Anterior cingulate cortex (tissue), 58 donors: ENCODE measurements at regions not wholly inside any gene's neighbourhood (a gene's known extent, or its start where the extent isn't known, plus 50 kb on each side); places are given as distances from the start of the nearest gene placed in this dataset.

ENCODE experiments used
- DNase-seq, 58 donors: peaks; one replicate each; lab custom pipeline; 2025; lab: John Stamatoyannopoulos, UW

- no peak for DNase-seq
Observed at GRCh38 chr6:2563635-2564034, 187.1 kb downstream of the MYLK4 start.

- no peak for DNase-seq
Observed at GRCh38 chr6:2562721-2563451, 187.8 kb downstream of the MYLK4 start.

GRCh38 chr6:2560917-2561698, 189.6 kb downstream of the MYLK4 start:
- peak in 9 of 58 donors; percentile 1 to 19 (median 2) for DNase-seq

- DNase-seq: no peak
Observed at GRCh38 chr6:2560140-2560818, 190.4 kb downstream of the MYLK4 start.

GRCh38 chr6:2558861-2559801, 191.6 kb downstream of the MYLK4 start:
- no peak for DNase-seq

- DNase-seq: no peak
Observed at GRCh38 chr6:2558098-2558680, 192.5 kb downstream of the MYLK4 start.

GRCh38 chr6:2557181-2557720, 193.5 kb downstream of the MYLK4 start:
- DNase-seq: no peak

- no peak for DNase-seq
Observed at GRCh38 chr6:2556761-2557160, 194.0 kb downstream of the MYLK4 start.

GRCh38 chr6:2554651-2555260, 196.0 kb downstream of the MYLK4 start:
- DNase-seq: no peak

- no peak for DNase-seq
Observed at GRCh38 chr6:2552526-2553154, 198.1 kb downstream of the MYLK4 start.

GRCh38 chr6:2551705-2552104, 199.0 kb downstream of the MYLK4 start:
- no peak for DNase-seq

- no peak for DNase-seq
Observed at GRCh38 chr6:2550247-2550646, 200.5 kb downstream of the MYLK4 start.

- DNase-seq: no peak
Observed at GRCh38 chr6:2549834-2550233, 200.9 kb downstream of the MYLK4 start.

GRCh38 chr6:2547355-2547754, 203.4 kb downstream of the MYLK4 start:
- DNase-seq: no peak

- DNase-seq: no peak
Observed at GRCh38 chr6:2546901-2547300, 203.8 kb downstream of the MYLK4 start.

- no peak for DNase-seq
Observed at GRCh38 chr6:2545383-2546038, 205.2 kb downstream of the MYLK4 start.

- DNase-seq: no peak
Observed at GRCh38 chr6:2543321-2543720, 207.4 kb downstream of the MYLK4 start.

GRCh38 chr6:2542858-2543218, 207.9 kb downstream of the MYLK4 start:
- no peak for DNase-seq
